ENCODE measurements at regions not wholly inside any gene's neighbourhood (a gene's known extent, or its start where the extent isn't known, plus 50 kb on each side); places are given as distances from the start of the nearest gene placed in this dataset.

DNA sequence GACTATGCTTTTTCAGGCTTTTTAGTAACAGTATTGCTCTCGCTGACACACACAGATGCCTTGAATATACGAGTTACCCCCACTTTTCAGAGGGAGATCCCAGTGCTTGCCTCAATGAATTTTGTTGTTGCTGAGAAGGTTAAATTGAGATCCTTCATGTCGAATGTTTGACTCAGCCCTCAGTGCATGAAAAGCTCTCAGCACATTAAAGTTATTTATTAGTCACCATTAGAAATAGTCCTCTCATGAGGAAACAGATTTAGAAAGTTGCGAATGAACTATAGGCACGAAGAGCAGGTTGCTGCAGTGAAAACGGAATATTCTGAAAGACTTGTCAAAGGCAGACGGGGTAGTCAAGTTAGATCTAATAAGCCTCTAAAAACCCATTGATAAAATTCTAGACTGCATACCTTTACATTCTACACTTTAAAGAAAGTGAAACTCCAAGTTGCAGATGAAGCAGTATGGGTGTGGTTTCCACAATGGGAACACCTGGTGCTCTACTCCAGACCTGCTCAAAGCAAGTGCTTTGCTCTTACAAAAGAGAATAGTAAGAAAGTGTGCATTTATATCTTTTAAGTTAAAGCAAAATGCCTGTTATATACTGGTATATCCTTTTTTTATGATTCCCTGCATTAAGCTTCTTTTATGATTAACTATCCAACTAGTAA, 238.1 kb downstream of the MAF start:
- WGBS (ENCODE audit: insufficient coverage, low coverage, missing lambda C conversion rate) = 4% methylated on average over 7 of the region's 7 CpGs
- H3K36me3 ChIP-seq (ENCODE audit: control insufficient read depth, insufficient read depth, low read length) = no peaks in the 10 kb centered on the region
- no peak overlapping the region for H2AFZ ChIP-seq (ENCODE audit: low read depth, low read length)
- TF ChIP-seq CCNT2 (IDR thresholded peaks at IDR 0.05; ENCODE audit: borderline replicate concordance, extremely low read depth, insufficient read length, low read depth, low read length) (no peak), ZNF121 (CRISPR knock-in tag; conservative IDR thresholded peaks at IDR 0.05) (no peak), U2AF1 (optimal IDR thresholded peaks at IDR 0.05; ENCODE audit: low read depth, low read length) (no peak), ZSCAN29 (IDR thresholded peaks at IDR 0.05) (no peak), FOXA1 (IDR thresholded peaks at IDR 0.05; ENCODE audit: borderline replicate concordance) (no peak), MAZ (CRISPR knock-in tag; conservative IDR thresholded peaks at IDR 0.05 in 1 of 2, IDR thresholded peaks at IDR 0.05 in 1 of 2) (no peak), ZNF778 (CRISPR knock-in tag; IDR thresholded peaks at IDR 0.05) (no peak), HDAC2 (IDR thresholded peaks at IDR 0.05) (no peak), MYBL2 (IDR thresholded peaks at IDR 0.05; ENCODE audit: low read depth) (no peak), MYBL2 (CRISPR knock-in tag; IDR thresholded peaks at IDR 0.05; ENCODE audit: borderline replicate concordance) (no peak), SMAD3 (CRISPR knock-in tag; conservative IDR thresholded peaks at IDR 0.05) (no peak), ELF1 (tag; IDR thresholded peaks at IDR 0.05) (no peak)
- TF ChIP-seq, protein P1, sequence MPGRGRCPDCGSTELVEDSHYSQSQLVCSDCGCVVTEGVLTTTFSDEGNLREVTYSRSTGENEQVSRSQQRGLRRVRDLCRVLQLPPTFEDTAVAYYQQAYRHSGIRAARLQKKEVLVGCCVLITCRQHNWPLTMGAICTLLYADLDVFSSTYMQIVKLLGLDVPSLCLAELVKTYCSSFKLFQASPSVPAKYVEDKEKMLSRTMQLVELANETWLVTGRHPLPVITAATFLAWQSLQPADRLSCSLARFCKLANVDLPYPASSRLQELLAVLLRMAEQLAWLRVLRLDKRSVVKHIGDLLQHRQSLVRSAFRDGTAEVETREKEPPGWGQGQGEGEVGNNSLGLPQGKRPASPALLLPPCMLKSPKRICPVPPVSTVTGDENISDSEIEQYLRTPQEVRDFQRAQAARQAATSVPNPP (IDR thresholded peaks at IDR 0.05; ENCODE audit: borderline replicate concordance, insufficient read depth, insufficient read length) = no peak
- TF ChIP-seq, protein P2, sequence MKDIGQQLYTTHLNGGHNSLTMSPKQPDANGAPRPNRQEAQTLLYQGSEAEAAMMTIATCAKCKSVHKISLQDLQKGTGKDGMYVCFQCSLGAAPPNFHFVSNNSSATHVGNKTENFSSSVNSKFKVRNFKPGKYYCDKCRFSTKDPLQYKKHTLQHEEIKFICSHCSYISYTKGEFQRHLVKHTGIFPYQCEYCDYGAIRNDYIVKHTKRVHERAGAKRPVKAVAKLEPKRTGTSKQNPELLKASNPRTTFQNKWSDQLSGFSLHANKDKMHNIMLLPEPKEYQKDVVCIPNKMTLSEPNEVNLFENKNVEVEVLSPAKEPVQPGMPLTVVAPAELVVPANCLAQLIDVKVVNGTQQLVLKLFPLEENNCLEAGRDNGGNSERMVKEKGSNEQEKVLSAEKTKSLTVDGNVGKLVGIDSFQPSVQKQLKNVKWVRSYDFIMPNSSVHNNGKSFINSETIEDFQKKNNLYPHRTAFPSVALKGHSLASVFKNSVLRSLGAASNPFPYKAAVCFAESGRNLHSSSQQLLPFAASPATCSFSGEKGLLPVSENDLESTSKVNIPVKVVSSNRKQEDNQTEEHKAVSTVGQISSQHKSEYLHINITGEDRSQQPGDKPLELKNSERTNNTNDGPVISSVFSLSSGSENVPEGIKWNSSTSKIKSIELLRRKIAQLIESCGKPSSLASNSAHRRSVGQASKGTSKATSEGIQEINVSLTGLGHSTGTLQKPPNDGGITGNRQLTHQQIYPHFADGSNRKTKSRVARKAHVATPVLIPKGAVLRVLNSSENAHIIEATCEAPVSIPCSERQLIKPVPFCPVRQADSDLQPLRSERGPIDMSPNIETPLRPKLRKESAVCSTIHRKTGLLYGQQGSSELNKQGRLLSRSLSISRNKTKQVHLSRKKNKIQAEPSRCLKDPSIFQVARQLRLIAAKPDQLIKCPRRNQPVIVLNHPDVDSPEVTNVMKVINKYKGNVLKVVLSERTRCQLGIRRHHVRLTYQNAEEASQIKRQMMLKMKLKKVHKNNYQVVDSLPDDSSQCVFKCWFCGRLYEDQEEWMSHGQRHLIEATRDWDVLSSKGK (CRISPR knock-in tag; IDR thresholded peaks at IDR 0.05) = no peak
- intact Hi-C loops (cut with micrococcal nuclease) (no loop called here), in situ Hi-C loops (cut with MboI) (no loop called here)
- no peak for ATAC-seq
- no peaks in the 10 kb centered on the region for H3K79me2 ChIP-seq (ENCODE audit: control insufficient read depth, insufficient read depth, low read length)
- BruUV-seq (replicated peaks) = no TSS peak
- no peaks in the 10 kb centered on the region for H4K20me1 ChIP-seq (replicated peaks; ENCODE audit: control insufficient read depth, insufficient read depth, low read length)
- H3K27ac ChIP-seq (ENCODE audit: extremely low read depth, low read depth, low read length) = no peak overlapping the region
- H3K9me3 ChIP-seq (replicated peaks; ENCODE audit: control insufficient read depth, insufficient read depth, low read depth, low read length) = no peaks in the 10 kb centered on the region
- no peaks in the 10 kb centered on the region for H3K4me1 ChIP-seq (replicated peaks in 1 of 2; ENCODE audit: control insufficient read depth in 2 of 2, insufficient read depth in 2 of 2, low read length in 2 of 2)
- no peak overlapping the region for H3K4me3 ChIP-seq
- no peak for DNase-seq (ENCODE audit: extremely low read depth in 1 of 4, low spot score in 3 of 4)
- ChIA-PET CTCF (ENCODE audit: low intra/inter-chr PET ratio) (no interaction called here), POLR2A (no interaction called here)
- no peaks in the 10 kb centered on the region for H3K9me1 ChIP-seq (ENCODE audit: control insufficient read depth, insufficient read depth, low read length)
- no peak overlapping the region for H3K4me2 ChIP-seq (ENCODE audit: insufficient read depth, low read length)
- FAIRE-seq = no peak
- peaks cover 4 to 17% of the 10 kb centered on the region in 2 experiments; a peak in 2 of 5 replicates for H3K27me3 ChIP-seq (ENCODE audit: control insufficient read depth in 2 of 2, insufficient read depth in 2 of 2, low read length in 2 of 2)
- H3K9ac ChIP-seq (ENCODE audit: insufficient read depth in 1 of 2, low read depth in 2 of 2, low read length in 2 of 2) = no peak overlapping the region
